ENCODE measurements at regions not wholly inside any gene's neighbourhood (a gene's known extent, or its start where the extent isn't known, plus 50 kb on each side); places are given as distances from the start of the nearest gene placed in this dataset.

- SMC1A ChIA-PET (ENCODE audit: uncharacterized antibody, unreplicated experiment), result no interaction called here
- Histone ChIP-seq H3K4me3 (no peak overlapping the region), H2AFZ (ENCODE audit: control insufficient read depth, low read depth, low read length) (no peak overlapping the region), H3K9me3 (replicated peaks; ENCODE audit: control insufficient read depth, insufficient read depth, low read length) (no peaks in the 10 kb centered on the region), H3K4me2 (ENCODE audit: control insufficient read depth, insufficient read depth) (no peak overlapping the region), H3K4me1 (ENCODE audit: control insufficient read depth, insufficient read depth, low read length) (no peaks in the 10 kb centered on the region), H4K20me1 (ENCODE audit: control insufficient read depth, insufficient read depth) (no peaks in the 10 kb centered on the region), H3K27me3 (replicated peaks in 1 of 2; ENCODE audit: control insufficient read depth in 2 of 2, insufficient read depth in 2 of 2, low read length in 1 of 2) (no peaks in the 10 kb centered on the region), H3K36me3 (ENCODE audit: control insufficient read depth in 2 of 2, insufficient read depth in 2 of 2, low read length in 1 of 2) (no peaks in the 10 kb centered on the region), H3K9ac (ENCODE audit: control insufficient read depth, insufficient read depth, low read length) (no peak overlapping the region), H3K27ac (ENCODE audit: control insufficient read depth, insufficient read depth) (no peak overlapping the region), H3K79me2 (ENCODE audit: control insufficient read depth, insufficient read depth, low read length) (no peaks in the 10 kb centered on the region)
- TF ChIP-seq, protein P1, sequence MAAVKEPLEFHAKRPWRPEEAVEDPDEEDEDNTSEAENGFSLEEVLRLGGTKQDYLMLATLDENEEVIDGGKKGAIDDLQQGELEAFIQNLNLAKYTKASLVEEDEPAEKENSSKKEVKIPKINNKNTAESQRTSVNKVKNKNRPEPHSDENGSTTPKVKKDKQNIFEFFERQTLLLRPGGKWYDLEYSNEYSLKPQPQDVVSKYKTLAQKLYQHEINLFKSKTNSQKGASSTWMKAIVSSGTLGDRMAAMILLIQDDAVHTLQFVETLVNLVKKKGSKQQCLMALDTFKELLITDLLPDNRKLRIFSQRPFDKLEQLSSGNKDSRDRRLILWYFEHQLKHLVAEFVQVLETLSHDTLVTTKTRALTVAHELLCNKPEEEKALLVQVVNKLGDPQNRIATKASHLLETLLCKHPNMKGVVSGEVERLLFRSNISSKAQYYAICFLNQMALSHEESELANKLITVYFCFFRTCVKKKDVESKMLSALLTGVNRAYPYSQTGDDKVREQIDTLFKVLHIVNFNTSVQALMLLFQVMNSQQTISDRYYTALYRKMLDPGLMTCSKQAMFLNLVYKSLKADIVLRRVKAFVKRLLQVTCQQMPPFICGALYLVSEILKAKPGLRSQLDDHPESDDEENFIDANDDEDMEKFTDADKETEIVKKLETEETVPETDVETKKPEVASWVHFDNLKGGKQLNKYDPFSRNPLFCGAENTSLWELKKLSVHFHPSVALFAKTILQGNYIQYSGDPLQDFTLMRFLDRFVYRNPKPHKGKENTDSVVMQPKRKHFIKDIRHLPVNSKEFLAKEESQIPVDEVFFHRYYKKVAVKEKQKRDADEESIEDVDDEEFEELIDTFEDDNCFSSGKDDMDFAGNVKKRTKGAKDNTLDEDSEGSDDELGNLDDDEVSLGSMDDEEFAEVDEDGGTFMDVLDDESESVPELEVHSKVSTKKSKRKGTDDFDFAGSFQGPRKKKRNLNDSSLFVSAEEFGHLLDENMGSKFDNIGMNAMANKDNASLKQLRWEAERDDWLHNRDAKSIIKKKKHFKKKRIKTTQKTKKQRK (IDR thresholded peaks at IDR 0.05; ENCODE audit: low read depth, low read length), result no peak
- TF ChIP-seq SIX5 (IDR thresholded peaks at IDR 0.05; ENCODE audit: low read depth, low read length, severe bottlenecking) (no peak), TARDBP (IDR thresholded peaks at IDR 0.05; ENCODE audit: borderline replicate concordance) (no peak), PBX3 (IDR thresholded peaks at IDR 0.05; ENCODE audit: insufficient replicate concordance, low read depth, low read length) (no peak), ZZZ3 (IDR thresholded peaks at IDR 0.05; ENCODE audit: control insufficient read depth, insufficient read length, low read depth) (no peak), POLR2A (IDR thresholded peaks at IDR 0.05; ENCODE audit: low read depth, low read length) (no peak), ESRRA (IDR thresholded peaks at IDR 0.05; ENCODE audit: low read length) (no peak), EED (IDR thresholded peaks at IDR 0.05; ENCODE audit: low read depth) (no peak), IRF5 (IDR thresholded peaks at IDR 0.05; ENCODE audit: borderline replicate concordance) (no peak), NFYB (IDR thresholded peaks at IDR 0.05; ENCODE audit: insufficient read depth, low read depth, low read length) (no peak), GABPA (IDR thresholded peaks at IDR 0.05; ENCODE audit: low read depth) (no peak), CREB1 (IDR thresholded peaks at IDR 0.05; ENCODE audit: low read depth) (no peak), PAX5 (IDR thresholded peaks at IDR 0.05; ENCODE audit: borderline replicate concordance, low read depth, low read length) (no peak), SRF (IDR thresholded peaks at IDR 0.05; ENCODE audit: low read depth in 2 of 2, low read length in 2 of 2) (no peak), CBX3 (IDR thresholded peaks at IDR 0.05; ENCODE audit: borderline replicate concordance, low read depth) (no peak)
- TF ChIP-seq, protein P2, sequence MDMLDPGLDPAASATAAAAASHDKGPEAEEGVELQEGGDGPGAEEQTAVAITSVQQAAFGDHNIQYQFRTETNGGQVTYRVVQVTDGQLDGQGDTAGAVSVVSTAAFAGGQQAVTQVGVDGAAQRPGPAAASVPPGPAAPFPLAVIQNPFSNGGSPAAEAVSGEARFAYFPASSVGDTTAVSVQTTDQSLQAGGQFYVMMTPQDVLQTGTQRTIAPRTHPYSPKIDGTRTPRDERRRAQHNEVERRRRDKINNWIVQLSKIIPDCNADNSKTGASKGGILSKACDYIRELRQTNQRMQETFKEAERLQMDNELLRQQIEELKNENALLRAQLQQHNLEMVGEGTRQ (IDR thresholded peaks at IDR 0.05; ENCODE audit: borderline replicate concordance, low read depth, low read length), result no peak
- TF ChIP-seq, protein P3, sequence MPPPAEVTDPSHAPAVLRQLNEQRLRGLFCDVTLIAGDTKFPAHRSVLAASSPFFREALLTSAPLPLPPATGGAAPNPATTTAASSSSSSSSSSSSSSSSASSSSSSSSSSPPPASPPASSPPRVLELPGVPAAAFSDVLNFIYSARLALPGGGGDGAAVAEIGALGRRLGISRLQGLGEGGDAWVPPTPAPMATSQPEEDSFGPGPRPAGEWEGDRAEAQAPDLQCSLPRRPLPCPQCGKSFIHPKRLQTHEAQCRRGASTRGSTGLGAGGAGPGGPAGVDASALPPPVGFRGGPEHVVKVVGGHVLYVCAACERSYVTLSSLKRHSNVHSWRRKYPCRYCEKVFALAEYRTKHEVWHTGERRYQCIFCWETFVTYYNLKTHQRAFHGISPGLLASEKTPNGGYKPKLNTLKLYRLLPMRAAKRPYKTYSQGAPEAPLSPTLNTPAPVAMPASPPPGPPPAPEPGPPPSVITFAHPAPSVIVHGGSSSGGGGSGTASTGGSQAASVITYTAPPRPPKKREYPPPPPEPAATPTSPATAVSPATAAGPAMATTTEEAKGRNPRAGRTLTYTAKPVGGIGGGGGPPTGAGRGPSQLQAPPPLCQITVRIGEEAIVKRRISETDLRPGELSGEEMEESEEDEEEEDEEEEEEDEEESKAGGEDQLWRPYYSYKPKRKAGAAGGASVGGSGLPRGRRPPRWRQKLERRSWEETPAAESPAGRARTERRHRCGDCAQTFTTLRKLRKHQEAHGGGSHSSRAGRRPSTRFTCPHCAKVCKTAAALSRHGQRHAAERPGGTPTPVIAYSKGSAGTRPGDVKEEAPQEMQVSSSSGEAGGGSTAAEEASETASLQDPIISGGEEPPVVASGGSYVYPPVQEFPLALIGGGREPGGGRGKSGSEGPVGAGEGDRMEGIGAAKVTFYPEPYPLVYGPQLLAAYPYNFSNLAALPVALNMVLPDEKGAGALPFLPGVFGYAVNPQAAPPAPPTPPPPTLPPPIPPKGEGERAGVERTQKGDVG (CRISPR knock-in tag; IDR thresholded peaks at IDR 0.05), result no peak
- in situ Hi-C loops (cut with MboI), result no loop called here
- no TSS peak for BruUV-seq (replicated peaks)
- ATAC-seq, result no peak
- intact Hi-C loops (cut with micrococcal nuclease; ENCODE audit: unreplicated experiment), result no loop called here
- no peak for FAIRE-seq
- POLR2A ChIA-PET, result no interaction called here
- WGBS (ENCODE audit: insufficient coverage, insufficient replicate concordance, low lambda C conversion rate, missing lambda C conversion rate), result 67% methylated on average over 3 of the region's 3 CpGs
- DNase-seq (ENCODE audit: low read depth, low spot score), result no peak
- CTCF ChIA-PET, result no interaction called here
- RAD21 ChIA-PET (ENCODE audit: unreplicated experiment), result no interaction called here
These were observed 144.1 kb upstream of the KCNJ18 start for GRCh38 chr17:21548236-21548635.
